GM23338 (cell line): ENCODE measurements at regions not wholly inside any gene's neighbourhood (a gene's known extent, or its start where the extent isn't known, plus 50 kb on each side); places are given as distances from the start of the nearest gene placed in this dataset.

Experiments
- ATAC-seq: fragments of 200-7000 bp; cut with Tn5 transposase; 3 replicates; pipeline ENCODE4 v1.9.1; 2020
- DNase-seq: peaks from one replicate; pipeline ENCODE4 v3.0.0-alpha.2; 2015; ENCODE audit warnings: low spot score
- H2AFZ ChIP-seq: fragments of 200-600 bp; sonication (generic); 2 replicates; pipeline ENCODE4 v1.8.0; 2016; ENCODE audit warnings: antibody characterized with exemption, mild to moderate bottlenecking, moderate library complexity
- H3F3A ChIP-seq: fragments of 200-600 bp; sonication (generic); replicated peaks from 2 replicates; pipeline ENCODE4 v1.8.0; 2017; ENCODE audit warnings: antibody characterized with exemption, mixed run types, low read depth
- H3K27ac ChIP-seq: fragments of 200-600 bp; sonication (generic); 2 replicates; pipeline ENCODE4 v1.6.1; 2016; ENCODE audit warnings: low read depth
- H3K27me3 ChIP-seq: fragments of 200-600 bp; sonication (generic); 2 replicates; pipeline ENCODE4 v1.8.0; 2016; ENCODE audit warnings: mild to moderate bottlenecking, mixed run types, moderate library complexity; ENCODE audit not compliant: insufficient read depth
- H3K36me3 ChIP-seq: fragments of 200-600 bp; sonication (generic); 2 replicates; pipeline ENCODE4 v1.8.0; 2016; ENCODE audit warnings: mild to moderate bottlenecking; ENCODE audit not compliant: insufficient read depth
- H3K4me1 ChIP-seq: fragments of 200-600 bp; sonication (generic); 2 replicates; pipeline ENCODE4 v1.8.0; 2016; ENCODE audit warnings: mild to moderate bottlenecking, moderate library complexity; ENCODE audit not compliant: insufficient read depth
- H3K4me2 ChIP-seq: fragments of 200-600 bp; sonication (generic); 2 replicates; pipeline ENCODE4 v1.7.1; 2017; ENCODE audit warnings: mixed run types
- H3K4me3 ChIP-seq: fragments of 200-600 bp; sonication (generic); 2 replicates; pipeline ENCODE4 v1.6.1; 2016; ENCODE audit warnings: mixed run types
- H3K79me2 ChIP-seq: fragments of 200-600 bp; sonication (generic); replicated peaks from 2 replicates; pipeline ENCODE4 v1.8.0; 2017; ENCODE audit warnings: mild to moderate bottlenecking; ENCODE audit not compliant: insufficient read depth
- H3K9me2 ChIP-seq: fragments of 200-600 bp; sonication (generic); 2 replicates; pipeline ENCODE4 v1.8.0; 2017; ENCODE audit not compliant: insufficient read depth
- H4K20me1 ChIP-seq: fragments of 200-600 bp; sonication (generic); replicated peaks from 2 replicates; pipeline ENCODE4 v1.8.0; 2017; ENCODE audit warnings: mild to moderate bottlenecking; ENCODE audit not compliant: insufficient read depth
- H3K27ac Mint-ChIP-seq: 2 replicates; pipeline ENCODE4 v1.8.0; 2020; ENCODE audit warnings: inconsistent platforms, mild to moderate bottlenecking, moderate library complexity, mixed read lengths
- H3K27me3 Mint-ChIP-seq: 3 replicates; pipeline ENCODE4 v1.8.0; 2022; ENCODE audit warnings: low read depth, mild to moderate bottlenecking, moderate library complexity, mixed read lengths, inconsistent platforms; ENCODE audit not compliant: insufficient read depth, poor library complexity
- H3K36me3 Mint-ChIP-seq: 3 replicates; pipeline ENCODE4 v1.8.0; 2021; ENCODE audit warnings: low read depth, mild to moderate bottlenecking, inconsistent platforms, moderate library complexity, mixed read lengths
- H3K4me1 Mint-ChIP-seq: 3 replicates; pipeline ENCODE4 v1.8.0; 2020; ENCODE audit warnings: mild to moderate bottlenecking, inconsistent platforms, mixed read lengths
- H3K4me3 Mint-ChIP-seq: 3 replicates; pipeline ENCODE4 v1.8.0; 2021; ENCODE audit warnings: moderate library complexity, mild to moderate bottlenecking, inconsistent platforms, mixed read lengths
- H3K9me3 Mint-ChIP-seq: 3 replicates; pipeline ENCODE4 v1.8.0; 2020; ENCODE audit warnings: moderate library complexity, mild to moderate bottlenecking, inconsistent platforms, mixed read lengths
- CREB1 ChIP-seq: fragments of 250-450 bp; sonication (Bioruptor Pico); IDR thresholded peaks from 2 replicates; pipeline ENCODE4 v1.5.0; 2020; ENCODE audit warnings: low read depth, mild to moderate bottlenecking, moderate library complexity
- ETS1 ChIP-seq: IDR thresholded peaks from 2 replicates; pipeline ENCODE4 v1.6.1; 2016; ENCODE audit warnings: antibody characterized with exemption
- EZH2 ChIP-seq: fragments of 200-600 bp; sonication (generic); IDR thresholded peaks from one replicate; pipeline ENCODE4 v1.8.0; 2017; ENCODE audit warnings: antibody characterized with exemption, mild to moderate bottlenecking, low read depth; ENCODE audit not compliant: unreplicated experiment
- EZH2phosphoT487 ChIP-seq: fragments of 200-600 bp; sonication (generic); IDR thresholded peaks from one replicate; pipeline ENCODE4 v1.8.1; 2018; ENCODE audit warnings: antibody characterized with exemption; ENCODE audit not compliant: unreplicated experiment
- JUNB ChIP-seq: IDR thresholded peaks from one replicate; pipeline ENCODE4 v1.6.1; 2016; ENCODE audit warnings: antibody characterized with exemption; ENCODE audit not compliant: unreplicated experiment
- NANOG ChIP-seq: IDR thresholded peaks from 2 replicates; pipeline ENCODE4 v1.6.1; 2016; ENCODE audit warnings: antibody characterized with exemption, borderline replicate concordance
- POLR2AphosphoS5 ChIP-seq: IDR thresholded peaks from 2 replicates; pipeline ENCODE4 v1.6.1; 2016; ENCODE audit warnings: antibody characterized with exemption, low read depth
- STAT1 ChIP-seq: IDR thresholded peaks from one replicate; pipeline ENCODE4 v1.6.1; 2016; ENCODE audit warnings: antibody characterized with exemption; ENCODE audit not compliant: unreplicated experiment
- ZNF331 ChIP-seq: fragments of 250-450 bp; sonication (Bioruptor Pico); IDR thresholded peaks from 2 replicates; pipeline ENCODE4 v1.5.0; 2020; ENCODE audit warnings: low read depth, mild to moderate bottlenecking, moderate library complexity
- TF ChIP-seq, protein P1 (sequence below): fragments of 250-450 bp; sonication (Bioruptor Pico); IDR thresholded peaks from 2 replicates; pipeline ENCODE4 v1.5.0; 2020; ENCODE audit warnings: mild to moderate bottlenecking, moderate library complexity
- TF ChIP-seq, protein P2 (sequence below): IDR thresholded peaks from one replicate; pipeline ENCODE4 v1.6.1; 2018; ENCODE audit warnings: antibody characterized with exemption; ENCODE audit not compliant: unreplicated experiment
- TF ChIP-seq, protein P3 (sequence below), 2 experiments: fragments of 200-600 bp in 1 of 2; sonication (generic) in 1 of 2; conservative IDR thresholded peaks; 2 replicates each; pipeline versions ENCODE4 v1.5.1 to v1.6.1; 2016 to 2017; ENCODE audit warnings: antibody characterized with exemption in 2 of 2, low read depth in 2 of 2, mild to moderate bottlenecking in 2 of 2, moderate library complexity in 1 of 2

- TF ChIP-seq, protein P1, sequence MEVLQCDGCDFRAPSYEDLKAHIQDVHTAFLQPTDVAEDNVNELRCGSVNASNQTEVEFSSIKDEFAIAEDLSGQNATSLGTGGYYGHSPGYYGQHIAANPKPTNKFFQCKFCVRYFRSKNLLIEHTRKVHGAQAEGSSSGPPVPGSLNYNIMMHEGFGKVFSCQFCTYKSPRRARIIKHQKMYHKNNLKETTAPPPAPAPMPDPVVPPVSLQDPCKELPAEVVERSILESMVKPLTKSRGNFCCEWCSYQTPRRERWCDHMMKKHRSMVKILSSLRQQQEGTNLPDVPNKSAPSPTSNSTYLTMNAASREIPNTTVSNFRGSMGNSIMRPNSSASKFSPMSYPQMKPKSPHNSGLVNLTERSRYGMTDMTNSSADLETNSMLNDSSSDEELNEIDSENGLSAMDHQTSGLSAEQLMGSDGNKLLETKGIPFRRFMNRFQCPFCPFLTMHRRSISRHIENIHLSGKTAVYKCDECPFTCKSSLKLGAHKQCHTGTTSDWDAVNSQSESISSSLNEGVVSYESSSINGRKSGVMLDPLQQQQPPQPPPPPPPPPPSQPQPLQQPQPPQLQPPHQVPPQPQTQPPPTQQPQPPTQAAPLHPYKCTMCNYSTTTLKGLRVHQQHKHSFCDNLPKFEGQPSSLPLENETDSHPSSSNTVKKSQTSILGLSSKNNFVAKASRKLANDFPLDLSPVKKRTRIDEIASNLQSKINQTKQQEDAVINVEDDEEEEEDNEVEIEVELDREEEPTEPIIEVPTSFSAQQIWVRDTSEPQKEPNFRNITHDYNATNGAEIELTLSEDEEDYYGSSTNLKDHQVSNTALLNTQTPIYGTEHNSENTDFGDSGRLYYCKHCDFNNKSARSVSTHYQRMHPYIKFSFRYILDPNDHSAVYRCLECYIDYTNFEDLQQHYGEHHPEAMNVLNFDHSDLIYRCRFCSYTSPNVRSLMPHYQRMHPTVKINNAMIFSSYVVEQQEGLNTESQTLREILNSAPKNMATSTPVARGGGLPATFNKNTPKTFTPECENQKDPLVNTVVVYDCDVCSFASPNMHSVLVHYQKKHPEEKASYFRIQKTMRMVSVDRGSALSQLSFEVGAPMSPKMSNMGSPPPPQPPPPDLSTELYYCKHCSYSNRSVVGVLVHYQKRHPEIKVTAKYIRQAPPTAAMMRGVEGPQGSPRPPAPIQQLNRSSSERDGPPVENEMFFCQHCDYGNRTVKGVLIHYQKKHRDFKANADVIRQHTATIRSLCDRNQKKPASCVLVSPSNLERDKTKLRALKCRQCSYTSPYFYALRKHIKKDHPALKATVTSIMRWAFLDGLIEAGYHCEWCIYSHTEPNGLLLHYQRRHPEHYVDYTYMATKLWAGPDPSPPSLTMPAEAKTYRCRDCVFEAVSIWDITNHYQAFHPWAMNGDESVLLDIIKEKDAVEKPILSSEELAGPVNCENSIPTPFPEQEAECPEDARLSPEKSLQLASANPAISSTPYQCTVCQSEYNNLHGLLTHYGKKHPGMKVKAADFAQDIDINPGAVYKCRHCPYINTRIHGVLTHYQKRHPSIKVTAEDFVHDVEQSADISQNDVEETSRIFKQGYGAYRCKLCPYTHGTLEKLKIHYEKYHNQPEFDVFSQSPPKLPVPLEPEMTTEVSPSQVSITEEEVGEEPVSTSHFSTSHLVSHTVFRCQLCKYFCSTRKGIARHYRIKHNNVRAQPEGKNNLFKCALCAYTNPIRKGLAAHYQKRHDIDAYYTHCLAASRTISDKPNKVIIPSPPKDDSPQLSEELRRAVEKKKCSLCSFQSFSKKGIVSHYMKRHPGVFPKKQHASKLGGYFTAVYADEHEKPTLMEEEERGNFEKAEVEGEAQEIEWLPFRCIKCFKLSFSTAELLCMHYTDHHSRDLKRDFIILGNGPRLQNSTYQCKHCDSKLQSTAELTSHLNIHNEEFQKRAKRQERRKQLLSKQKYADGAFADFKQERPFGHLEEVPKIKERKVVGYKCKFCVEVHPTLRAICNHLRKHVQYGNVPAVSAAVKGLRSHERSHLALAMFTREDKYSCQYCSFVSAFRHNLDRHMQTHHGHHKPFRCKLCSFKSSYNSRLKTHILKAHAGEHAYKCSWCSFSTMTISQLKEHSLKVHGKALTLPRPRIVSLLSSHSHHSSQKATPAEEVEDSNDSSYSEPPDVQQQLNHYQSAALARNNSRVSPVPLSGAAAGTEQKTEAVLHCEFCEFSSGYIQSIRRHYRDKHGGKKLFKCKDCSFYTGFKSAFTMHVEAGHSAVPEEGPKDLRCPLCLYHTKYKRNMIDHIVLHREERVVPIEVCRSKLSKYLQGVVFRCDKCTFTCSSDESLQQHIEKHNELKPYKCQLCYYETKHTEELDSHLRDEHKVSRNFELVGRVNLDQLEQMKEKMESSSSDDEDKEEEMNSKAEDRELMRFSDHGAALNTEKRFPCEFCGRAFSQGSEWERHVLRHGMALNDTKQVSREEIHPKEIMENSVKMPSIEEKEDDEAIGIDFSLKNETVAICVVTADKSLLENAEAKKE (CRISPR knock-in tag): no peak
- TF ChIP-seq STAT1 (no peak), ZNF331 (CRISPR knock-in tag) (no peak), EZH2phosphoT487 (no peak), EZH2 (no peak), NANOG (no peak), JUNB (no peak)
These were observed 1009.9 kb upstream of the NXPH2 start (continued) for GRCh38 chr2:139790136-139790535.

- Mint-ChIP-seq H3K4me1 (no peaks in the 10 kb centered on the region), H3K9me3 (no peaks in the 10 kb centered on the region), H3K27me3 (no peaks in the 10 kb centered on the region), H3K4me3 (no peak overlapping the region), H3K36me3 (no peaks in the 10 kb centered on the region), H3K27ac (no peak overlapping the region)
- Histone ChIP-seq H3K4me2 (no peak overlapping the region), H3K4me3 (no peak overlapping the region), H2AFZ (no peak overlapping the region), H3K36me3 (no peaks in the 10 kb centered on the region), H3F3A (no peaks in the 10 kb centered on the region), H3K27ac (no peak overlapping the region), H3K9me2 (0 out of 2 replicates have a peak, but pooled peaks cover under 1% of the 10 kb centered on the region), H4K20me1 (no peaks in the 10 kb centered on the region), H3K79me2 (no peaks in the 10 kb centered on the region), H3K27me3 (no peaks in the 10 kb centered on the region), H3K4me1 (no peaks in the 10 kb centered on the region)
- DNase-seq: no peak
- ATAC-seq: no peak
- TF ChIP-seq CREB1 (no peak), ETS1 (no peak), POLR2AphosphoS5 (no peak), NANOG (no peak), JUNB (no peak), EZH2phosphoT487 (no peak)
- TF ChIP-seq, protein P2, sequence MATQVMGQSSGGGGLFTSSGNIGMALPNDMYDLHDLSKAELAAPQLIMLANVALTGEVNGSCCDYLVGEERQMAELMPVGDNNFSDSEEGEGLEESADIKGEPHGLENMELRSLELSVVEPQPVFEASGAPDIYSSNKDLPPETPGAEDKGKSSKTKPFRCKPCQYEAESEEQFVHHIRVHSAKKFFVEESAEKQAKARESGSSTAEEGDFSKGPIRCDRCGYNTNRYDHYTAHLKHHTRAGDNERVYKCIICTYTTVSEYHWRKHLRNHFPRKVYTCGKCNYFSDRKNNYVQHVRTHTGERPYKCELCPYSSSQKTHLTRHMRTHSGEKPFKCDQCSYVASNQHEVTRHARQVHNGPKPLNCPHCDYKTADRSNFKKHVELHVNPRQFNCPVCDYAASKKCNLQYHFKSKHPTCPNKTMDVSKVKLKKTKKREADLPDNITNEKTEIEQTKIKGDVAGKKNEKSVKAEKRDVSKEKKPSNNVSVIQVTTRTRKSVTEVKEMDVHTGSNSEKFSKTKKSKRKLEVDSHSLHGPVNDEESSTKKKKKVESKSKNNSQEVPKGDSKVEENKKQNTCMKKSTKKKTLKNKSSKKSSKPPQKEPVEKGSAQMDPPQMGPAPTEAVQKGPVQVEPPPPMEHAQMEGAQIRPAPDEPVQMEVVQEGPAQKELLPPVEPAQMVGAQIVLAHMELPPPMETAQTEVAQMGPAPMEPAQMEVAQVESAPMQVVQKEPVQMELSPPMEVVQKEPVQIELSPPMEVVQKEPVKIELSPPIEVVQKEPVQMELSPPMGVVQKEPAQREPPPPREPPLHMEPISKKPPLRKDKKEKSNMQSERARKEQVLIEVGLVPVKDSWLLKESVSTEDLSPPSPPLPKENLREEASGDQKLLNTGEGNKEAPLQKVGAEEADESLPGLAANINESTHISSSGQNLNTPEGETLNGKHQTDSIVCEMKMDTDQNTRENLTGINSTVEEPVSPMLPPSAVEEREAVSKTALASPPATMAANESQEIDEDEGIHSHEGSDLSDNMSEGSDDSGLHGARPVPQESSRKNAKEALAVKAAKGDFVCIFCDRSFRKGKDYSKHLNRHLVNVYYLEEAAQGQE: no peak
- TF ChIP-seq, protein P3, sequence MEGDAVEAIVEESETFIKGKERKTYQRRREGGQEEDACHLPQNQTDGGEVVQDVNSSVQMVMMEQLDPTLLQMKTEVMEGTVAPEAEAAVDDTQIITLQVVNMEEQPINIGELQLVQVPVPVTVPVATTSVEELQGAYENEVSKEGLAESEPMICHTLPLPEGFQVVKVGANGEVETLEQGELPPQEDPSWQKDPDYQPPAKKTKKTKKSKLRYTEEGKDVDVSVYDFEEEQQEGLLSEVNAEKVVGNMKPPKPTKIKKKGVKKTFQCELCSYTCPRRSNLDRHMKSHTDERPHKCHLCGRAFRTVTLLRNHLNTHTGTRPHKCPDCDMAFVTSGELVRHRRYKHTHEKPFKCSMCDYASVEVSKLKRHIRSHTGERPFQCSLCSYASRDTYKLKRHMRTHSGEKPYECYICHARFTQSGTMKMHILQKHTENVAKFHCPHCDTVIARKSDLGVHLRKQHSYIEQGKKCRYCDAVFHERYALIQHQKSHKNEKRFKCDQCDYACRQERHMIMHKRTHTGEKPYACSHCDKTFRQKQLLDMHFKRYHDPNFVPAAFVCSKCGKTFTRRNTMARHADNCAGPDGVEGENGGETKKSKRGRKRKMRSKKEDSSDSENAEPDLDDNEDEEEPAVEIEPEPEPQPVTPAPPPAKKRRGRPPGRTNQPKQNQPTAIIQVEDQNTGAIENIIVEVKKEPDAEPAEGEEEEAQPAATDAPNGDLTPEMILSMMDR (conservative IDR thresholded peaks at IDR 0.05; ENCODE audit: low read depth in 2 of 2): no peak
These were observed 998.5 kb upstream of the NXPH2 start for GRCh38 chr2:139778732-139779131.
